GM12878 (cell line): ENCODE measurements at regions not wholly inside any gene's neighbourhood (a gene's known extent, or its start where the extent isn't known, plus 50 kb on each side); places are given as distances from the start of the nearest gene placed in this dataset.

Source experiments
- CTCF ChIP-seq, 3 experiments: IDR thresholded peaks in 2 of 3; conservative IDR thresholded peaks in 1 of 3; 2 replicates each; pipeline ENCODE4 v1.5.1; 2011; ENCODE audit warnings: low read depth in 3 of 3, low read length in 3 of 3, mild to moderate bottlenecking in 3 of 3, control low read depth in 2 of 3, moderate library complexity in 2 of 3, inconsistent platforms in 1 of 3, mixed read lengths in 1 of 3; ENCODE audit not compliant: control insufficient read depth in 2 of 3, insufficient read depth in 1 of 3; ENCODE audit errors: extremely low read depth in 1 of 3
- MXI1 ChIP-seq: fragments of 150-350 bp; IDR thresholded peaks from 2 replicates; pipeline ENCODE4 v1.6.1; 2011; ENCODE audit warnings: low read depth, mild to moderate bottlenecking, inconsistent platforms, low read length, improper control_type of control experiment
- MYC ChIP-seq: IDR thresholded peaks from 2 replicates; pipeline ENCODE4 v1.6.1; 2011; ENCODE audit warnings: mild to moderate bottlenecking, low read length, moderate library complexity, inconsistent platforms; ENCODE audit not compliant: insufficient read depth, insufficient replicate concordance, insufficient read length, severe bottlenecking
- NRF1 ChIP-seq: conservative IDR thresholded peaks from 2 replicates; pipeline ENCODE4 v1.6.1; 2011; ENCODE audit warnings: mild to moderate bottlenecking, low read depth, low read length, improper control_type of control experiment
- POLR2A ChIP-seq: IDR thresholded peaks from 2 replicates; pipeline ENCODE4 v1.6.1; 2011; ENCODE audit warnings: low read depth, mild to moderate bottlenecking, low read length

- no peak for TF ChIP-seq CTCF (IDR thresholded peaks at IDR 0.05 in 2 of 3, conservative IDR thresholded peaks at IDR 0.05 in 1 of 3; ENCODE audit: control insufficient read depth in 2 of 3, extremely low read depth in 1 of 3, insufficient read depth in 1 of 3, low read depth in 3 of 3, low read length in 3 of 3)
- TF ChIP-seq MYC, result no peak
- TF ChIP-seq MXI1, result no peak
- TF ChIP-seq POLR2A, result no peak
- no peak for TF ChIP-seq NRF1
Observed at GRCh38 chr1:116194568-116194967, 83.4 kb downstream of the MAB21L3 start.
